ENCODE measurements at regions not wholly inside any gene's neighbourhood (a gene's known extent, or its start where the extent isn't known, plus 50 kb on each side); places are given as distances from the start of the nearest gene placed in this dataset.

- H3K36me3 ChIP-seq (replicated peaks), result no peaks in the 10 kb centered on the region
- DNase-seq, result no peak
- no peak overlapping the region for H3K4me3 ChIP-seq (ENCODE audit: low read depth, low read length)
- H3K27me3 ChIP-seq (replicated peaks), result no peaks in the 10 kb centered on the region
- no peak for TF ChIP-seq CTCF (IDR thresholded peaks at IDR 0.05; ENCODE audit: low read depth, low read length, missing control alignments)
- H3K27ac ChIP-seq, result no peak overlapping the region
- in situ Hi-C loops (cut with HindIII; ENCODE audit: low pct_ligation_motif_present, low sequenced_read_pairs), result no loop called here
Measured at GRCh38 chr5:103617913-103618312, 55.3 kb upstream of the NUDT12 start.

- no peak for DNase-seq
- no peak for TF ChIP-seq CTCF (IDR thresholded peaks at IDR 0.05; ENCODE audit: low read depth, low read length, missing control alignments)
- H3K27ac ChIP-seq, result no peak overlapping the region
- in situ Hi-C loops (cut with HindIII; ENCODE audit: low pct_ligation_motif_present, low sequenced_read_pairs), result no loop called here
- no peaks in the 10 kb centered on the region for H3K36me3 ChIP-seq (replicated peaks)
- H3K4me3 ChIP-seq (ENCODE audit: low read depth, low read length), result no peak overlapping the region
- H3K27me3 ChIP-seq (replicated peaks), result no peaks in the 10 kb centered on the region
Measured at GRCh38 chr5:103617090-103617489, 54.5 kb upstream of the NUDT12 start.

- in situ Hi-C loops (cut with HindIII; ENCODE audit: low pct_ligation_motif_present, low sequenced_read_pairs), result no loop called here
- TF ChIP-seq CTCF (IDR thresholded peaks at IDR 0.05; ENCODE audit: low read depth, low read length, missing control alignments), result no peak
Measured at GRCh38 chr5:103612545-103612944, 50.0 kb upstream of the NUDT12 start.

More at GRCh38 chr5:103612545-103612944, 50.0 kb upstream of the NUDT12 start:
- H3K27me3 ChIP-seq (replicated peaks), result no peaks in the 10 kb centered on the region
- no peak overlapping the region for H3K4me3 ChIP-seq (ENCODE audit: low read depth, low read length)
- H3K36me3 ChIP-seq (replicated peaks), result no peaks in the 10 kb centered on the region
- no peak overlapping the region for H3K27ac ChIP-seq
- DNase-seq, result no peak
